GM06990 (cell line): ENCODE measurements at regions not wholly inside any gene's neighbourhood (a gene's known extent, or its start where the extent isn't known, plus 50 kb on each side); places are given as distances from the start of the nearest gene placed in this dataset.
"Not testable (repeated sequence)": the region's sequence is repeated elsewhere in the genome, so short reads cannot be mapped to it uniquely, and the experiment has no call there.

ENCODE experiments used
- DNase-seq: peaks from one replicate; pipeline ENCODE4 v3.0.0-alpha.2; 2011; ENCODE audit not compliant: insufficient read length; ENCODE audit errors: extremely low read depth
- H3K27me3 ChIP-seq: replicated peaks from 2 replicates; pipeline ENCODE4 v1.6.0; 2011; ENCODE audit warnings: low read length; ENCODE audit not compliant: control insufficient read depth, insufficient read depth
- H3K36me3 ChIP-seq: 2 replicates; pipeline ENCODE4 v1.5.1; 2011; ENCODE audit warnings: low read length; ENCODE audit not compliant: control insufficient read depth, insufficient read depth
- H3K4me3 ChIP-seq: replicated peaks from 2 replicates; pipeline ENCODE4 v1.5.1; 2011; ENCODE audit warnings: low read depth, mild to moderate bottlenecking, control low read depth, low read length
- TF ChIP-seq, protein P1 (sequence below): IDR thresholded peaks from 2 replicates; pipeline ENCODE4 v1.5.1; 2011; ENCODE audit warnings: low read length, control low read depth, mild to moderate bottlenecking, inconsistent platforms; ENCODE audit not compliant: insufficient read depth, poor library complexity, severe bottlenecking

DNA sequence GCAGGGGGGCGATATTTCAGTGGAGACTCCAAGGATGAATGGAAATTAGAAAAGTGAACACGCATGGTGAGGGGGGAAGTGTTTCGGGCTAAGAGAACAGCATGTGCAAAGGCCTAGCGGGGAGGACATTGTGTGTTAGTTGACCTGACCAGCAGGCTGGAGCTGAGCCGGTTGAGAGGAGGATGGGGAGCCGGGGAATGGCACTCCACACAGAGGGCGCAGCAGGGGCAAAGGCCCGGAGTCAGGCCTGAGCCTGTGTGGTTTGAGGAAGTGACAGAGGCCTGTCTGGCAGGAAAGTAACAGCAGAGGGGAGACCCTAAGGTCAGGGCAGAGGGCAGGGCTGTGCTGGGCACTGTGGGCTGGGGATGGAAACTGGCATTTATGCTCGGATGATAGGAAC, 83.2 kb upstream of the ZNF479 start:
- Histone ChIP-seq H3K4me3 (no peak overlapping the region), H3K27me3 (no peaks in the 10 kb centered on the region), H3K36me3 (no peaks in the 10 kb centered on the region)
- no peak for DNase-seq
- TF ChIP-seq, protein P1, sequence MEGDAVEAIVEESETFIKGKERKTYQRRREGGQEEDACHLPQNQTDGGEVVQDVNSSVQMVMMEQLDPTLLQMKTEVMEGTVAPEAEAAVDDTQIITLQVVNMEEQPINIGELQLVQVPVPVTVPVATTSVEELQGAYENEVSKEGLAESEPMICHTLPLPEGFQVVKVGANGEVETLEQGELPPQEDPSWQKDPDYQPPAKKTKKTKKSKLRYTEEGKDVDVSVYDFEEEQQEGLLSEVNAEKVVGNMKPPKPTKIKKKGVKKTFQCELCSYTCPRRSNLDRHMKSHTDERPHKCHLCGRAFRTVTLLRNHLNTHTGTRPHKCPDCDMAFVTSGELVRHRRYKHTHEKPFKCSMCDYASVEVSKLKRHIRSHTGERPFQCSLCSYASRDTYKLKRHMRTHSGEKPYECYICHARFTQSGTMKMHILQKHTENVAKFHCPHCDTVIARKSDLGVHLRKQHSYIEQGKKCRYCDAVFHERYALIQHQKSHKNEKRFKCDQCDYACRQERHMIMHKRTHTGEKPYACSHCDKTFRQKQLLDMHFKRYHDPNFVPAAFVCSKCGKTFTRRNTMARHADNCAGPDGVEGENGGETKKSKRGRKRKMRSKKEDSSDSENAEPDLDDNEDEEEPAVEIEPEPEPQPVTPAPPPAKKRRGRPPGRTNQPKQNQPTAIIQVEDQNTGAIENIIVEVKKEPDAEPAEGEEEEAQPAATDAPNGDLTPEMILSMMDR: no peak

DNA sequence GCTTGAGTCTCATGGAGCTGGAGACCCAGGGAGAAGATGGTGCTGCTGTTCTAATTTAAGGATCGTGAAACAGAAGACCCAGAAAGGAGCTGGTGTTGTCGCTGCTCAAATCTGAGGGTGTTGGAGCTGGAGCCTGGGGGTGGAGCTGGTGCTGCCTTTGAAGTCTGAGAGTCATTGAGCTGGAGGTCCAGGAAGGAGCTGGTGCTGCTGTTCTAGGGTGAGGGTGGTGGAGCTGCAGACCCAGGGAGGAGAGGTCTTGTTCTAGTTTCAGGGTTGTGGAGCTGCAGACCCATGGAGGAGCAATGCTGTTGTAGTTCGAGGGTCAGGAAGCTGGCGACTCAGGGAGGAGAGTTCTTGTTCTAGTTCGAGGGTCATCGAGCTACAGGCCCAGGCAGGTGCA, 84.1 kb upstream of the ZNF479 start:
- Histone ChIP-seq H3K4me3 (no peak overlapping the region), H3K36me3 (no peaks in the 10 kb centered on the region), H3K27me3 (no peaks in the 10 kb centered on the region)
- TF ChIP-seq, protein P1: no peak
- DNase-seq: no peak

- TF ChIP-seq, protein P1: no peak
- no peaks in the 10 kb centered on the region for H3K36me3 ChIP-seq
These were observed 86.0 kb upstream of the ZNF479 start for GRCh38 chr7:57218196-57218716.

GRCh38 chr7:57220746-57221145, 88.5 kb upstream of the ZNF479 start:
- Histone ChIP-seq H3K4me3 (no peak overlapping the region), H3K36me3 (no peaks in the 10 kb centered on the region), H3K27me3 (no peaks in the 10 kb centered on the region)
- TF ChIP-seq, protein P1: no peak
- no peak for DNase-seq

More at GRCh38 chr7:57218196-57218716, 86.0 kb upstream of the ZNF479 start:
- DNase-seq: no peak
- Histone ChIP-seq H3K4me3 (no peak overlapping the region), H3K27me3 (no peaks in the 10 kb centered on the region)

GRCh38 chr7:57225666-57226065, 93.4 kb upstream of the ZNF479 start:
- no peak for DNase-seq
- TF ChIP-seq, protein P1: no peak
- no peaks in the 10 kb centered on the region for H3K27me3 ChIP-seq

GRCh38 chr7:57241236-57241635, 109.0 kb upstream of the ZNF479 start:
- not testable (repeated sequence) for H3K27me3 ChIP-seq, H3K36me3 ChIP-seq, DNase-seq, H3K4me3 ChIP-seq

More at GRCh38 chr7:57225666-57226065, 93.4 kb upstream of the ZNF479 start:
- Histone ChIP-seq H3K36me3 (no peaks in the 10 kb centered on the region), H3K4me3 (no peak overlapping the region)

DNA sequence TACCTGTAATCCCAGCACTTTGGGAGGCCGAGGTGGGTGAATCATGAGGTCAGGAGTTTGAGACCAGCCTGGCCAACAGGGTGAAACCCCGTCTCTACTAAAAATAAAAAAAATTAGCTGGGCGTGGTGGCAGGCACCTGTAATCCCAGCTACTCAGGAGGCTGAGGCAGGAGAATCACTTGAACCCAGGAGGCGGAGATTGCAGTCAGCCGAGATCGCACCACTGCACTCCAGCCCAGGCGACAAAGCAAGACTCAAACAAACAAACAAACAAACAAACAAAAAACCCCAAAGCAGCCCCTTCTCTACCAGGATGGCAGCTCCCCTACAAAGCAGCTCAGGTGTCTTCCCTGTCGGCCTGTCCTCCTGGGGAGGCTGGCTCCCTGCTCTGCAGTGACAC, 111.3 kb upstream of the ZNF479 start:
- H3K4me3 ChIP-seq, H3K36me3 ChIP-seq, DNase-seq, H3K27me3 ChIP-seq: not testable (repeated sequence)

GRCh38 chr7:57244345-57244980, 112.2 kb upstream of the ZNF479 start:
- H3K27me3 ChIP-seq, H3K36me3 ChIP-seq, H3K4me3 ChIP-seq, DNase-seq: not testable (repeated sequence)
